HEK293 (cell line): ENCODE measurements at regions not wholly inside any gene's neighbourhood (a gene's known extent, or its start where the extent isn't known, plus 50 kb on each side); places are given as distances from the start of the nearest gene placed in this dataset.
A peak's percentile ranks its signal among the peaks of the same experiment; 100 is the strongest.

Experiments used
- CTCF ChIA-PET: fragments of 350-600 bp; formaldehyde crosslinking; extraction: SDS; loops from one replicate; lab custom pipeline; 2021; ENCODE audit warnings: antibody characterized with exemption; lab: Yijun Ruan, JAX
- POLR2A ChIA-PET: fragments of 300-600 bp; formaldehyde crosslinking; extraction: SDS; loops from one replicate; lab custom pipeline; 2020; ENCODE audit warnings: antibody characterized with exemption, inconsistent platforms; lab: Yijun Ruan, JAX
- H3K27ac ChIP-seq: fragments of 200-500 bp; sonication (Bioruptor generic); 2 replicates; pipeline ENCODE4 v1.5.1; 2014; ENCODE audit warnings: low read depth, low read length, control low read depth, inconsistent platforms; ENCODE audit errors: extremely low read depth
- H3K36me3 ChIP-seq, 2 experiments: fragments of 200-500 bp in 1 of 2; sonication (Bioruptor generic) in 1 of 2; 1 replicate in 1 of 2; 2 replicates in 1 of 2; pipeline ENCODE4 v1.5.1; 2014 to 2017; ENCODE audit warnings: inconsistent platforms in 2 of 2, low read length in 2 of 2; ENCODE audit not compliant: control insufficient read depth in 2 of 2, insufficient read depth in 1 of 2
- H3K4me1 ChIP-seq: fragments of 200-500 bp; sonication (Bioruptor generic); 2 replicates; pipeline ENCODE4 v1.5.1; 2014; ENCODE audit warnings: mild to moderate bottlenecking, low read length, inconsistent platforms; ENCODE audit not compliant: control insufficient read depth, insufficient read depth
- H3K4me3 ChIP-seq: 2 replicates; pipeline ENCODE4 v1.5.1; 2011; ENCODE audit warnings: low read depth, mild to moderate bottlenecking, control low read depth, low read length, moderate library complexity
- H3K9me3 ChIP-seq: fragments of 200-500 bp; sonication (Bioruptor generic); 2 replicates; pipeline ENCODE4 v1.5.1; 2014; ENCODE audit warnings: low read depth, low read length, inconsistent platforms; ENCODE audit not compliant: control insufficient read depth, insufficient read depth
- GLI4 ChIP-seq: fragments of 450-650 bp; formaldehyde crosslinking; IDR thresholded peaks from 2 replicates; pipeline ENCODE4 v1.5.1; 2016; ENCODE audit warnings: missing biosample characterization, missing genetic modification characterization
- GLIS1 ChIP-seq: fragments of 450-650 bp; formaldehyde crosslinking; IDR thresholded peaks from 2 replicates; pipeline ENCODE4 v1.5.1; 2016; ENCODE audit warnings: missing biosample characterization, missing genetic modification characterization
- KLF16 ChIP-seq: fragments of 450-650 bp; formaldehyde crosslinking; IDR thresholded peaks from 2 replicates; pipeline ENCODE4 v1.5.1; 2017; ENCODE audit warnings: missing biosample characterization, missing genetic modification characterization
- PATZ1 ChIP-seq: fragments of 450-650 bp; formaldehyde crosslinking; IDR thresholded peaks from 2 replicates; pipeline ENCODE4 v1.5.1; 2016; ENCODE audit warnings: missing biosample characterization, missing genetic modification characterization
- TSHZ1 ChIP-seq: fragments of 450-650 bp; formaldehyde crosslinking; IDR thresholded peaks from 2 replicates; pipeline ENCODE4 v1.5.1; 2016; ENCODE audit warnings: missing biosample characterization, missing genetic modification characterization, borderline replicate concordance
- ZBTB11 ChIP-seq: fragments of 450-650 bp; formaldehyde crosslinking; conservative IDR thresholded peaks from 2 replicates; pipeline ENCODE4 v1.5.1; 2016; ENCODE audit warnings: low read depth, missing biosample characterization, missing genetic modification characterization
- ZBTB21 ChIP-seq: fragments of 450-650 bp; formaldehyde crosslinking; IDR thresholded peaks from 2 replicates; pipeline ENCODE4 v1.5.1; 2017; ENCODE audit warnings: missing biosample characterization, missing genetic modification characterization
- ZEB2 ChIP-seq: fragments of 450-650 bp; formaldehyde crosslinking; IDR thresholded peaks from 2 replicates; pipeline ENCODE4 v1.5.1; 2016; ENCODE audit warnings: missing biosample characterization, missing genetic modification characterization
- ZFP37 ChIP-seq: fragments of 450-650 bp; formaldehyde crosslinking; IDR thresholded peaks from 2 replicates; pipeline ENCODE4 v1.5.1; 2016; ENCODE audit warnings: missing biosample characterization, missing genetic modification characterization
- ZNF132 ChIP-seq: fragments of 450-650 bp; formaldehyde crosslinking; IDR thresholded peaks from 2 replicates; pipeline ENCODE4 v1.5.1; 2017; ENCODE audit warnings: missing biosample characterization, missing genetic modification characterization, borderline replicate concordance
- ZNF394 ChIP-seq: fragments of 450-650 bp; formaldehyde crosslinking; IDR thresholded peaks from 2 replicates; pipeline ENCODE4 v1.5.1; 2016; ENCODE audit warnings: missing biosample characterization, missing genetic modification characterization, mild to moderate bottlenecking, moderate library complexity, borderline replicate concordance
- ZNF426 ChIP-seq: fragments of 450-650 bp; formaldehyde crosslinking; IDR thresholded peaks from 2 replicates; pipeline ENCODE4 v1.5.1; 2017; ENCODE audit warnings: missing biosample characterization, missing genetic modification characterization, mild to moderate bottlenecking, inconsistent platforms, moderate library complexity
- ZNF624 ChIP-seq: fragments of 450-650 bp; formaldehyde crosslinking; IDR thresholded peaks from 2 replicates; pipeline ENCODE4 v1.5.1; 2017; ENCODE audit warnings: missing biosample characterization, missing genetic modification characterization
- TF ChIP-seq, protein P1 (sequence below): fragments of 450-650 bp; formaldehyde crosslinking; IDR thresholded peaks from 2 replicates; pipeline ENCODE4 v1.5.1; 2016; ENCODE audit warnings: missing biosample characterization, missing genetic modification characterization
- TF ChIP-seq, protein P2 (sequence below): fragments of 450-650 bp; formaldehyde crosslinking; IDR thresholded peaks from 2 replicates; pipeline ENCODE4 v1.5.1; 2016; ENCODE audit warnings: missing biosample characterization, missing genetic modification characterization
- TF ChIP-seq, protein P3 (sequence below): fragments of 450-650 bp; formaldehyde crosslinking; IDR thresholded peaks from 2 replicates; pipeline ENCODE4 v1.5.1; 2017; ENCODE audit warnings: missing biosample characterization, missing genetic modification characterization

- ChIA-PET POLR2A (no interaction called here), CTCF (interaction anchor here (0.6 kb wide), 1 partner anchor 354 kb away, joined by 3 read pairs; no protein-coding TSS in a partner anchor)
- no peak for TF ChIP-seq ZNF624 (tag by site-specific recombination)
- TF ChIP-seq GLI4 (tag by site-specific recombination): no peak
- peak; percentile 57 for TF ChIP-seq GLIS1 (tag by site-specific recombination)
- Histone ChIP-seq H3K36me3 (no peaks in the 10 kb centered on the region), H3K9me3 (no peaks in the 10 kb centered on the region), H3K4me1 (no peaks in the 10 kb centered on the region), H3K4me3 (no peak overlapping the region), H3K27ac (no peak overlapping the region)
These were observed 229.6 kb upstream of the C1orf174 start for GRCh38 chr1:4129693-4130092.

GRCh38 chr1:4130096-4130495 is 230.0 kb upstream of the C1orf174 start:
- POLR2A ChIA-PET: no interaction called here
- Histone ChIP-seq H3K4me3 (no peak overlapping the region), H3K27ac (no peak overlapping the region), H3K36me3 (no peaks in the 10 kb centered on the region), H3K9me3 (no peaks in the 10 kb centered on the region), H3K4me1 (no peaks in the 10 kb centered on the region)
- TF ChIP-seq ZFP37: no peak
- TF ChIP-seq ZBTB11 (tag by site-specific recombination): no peak
- TF ChIP-seq, protein P1, sequence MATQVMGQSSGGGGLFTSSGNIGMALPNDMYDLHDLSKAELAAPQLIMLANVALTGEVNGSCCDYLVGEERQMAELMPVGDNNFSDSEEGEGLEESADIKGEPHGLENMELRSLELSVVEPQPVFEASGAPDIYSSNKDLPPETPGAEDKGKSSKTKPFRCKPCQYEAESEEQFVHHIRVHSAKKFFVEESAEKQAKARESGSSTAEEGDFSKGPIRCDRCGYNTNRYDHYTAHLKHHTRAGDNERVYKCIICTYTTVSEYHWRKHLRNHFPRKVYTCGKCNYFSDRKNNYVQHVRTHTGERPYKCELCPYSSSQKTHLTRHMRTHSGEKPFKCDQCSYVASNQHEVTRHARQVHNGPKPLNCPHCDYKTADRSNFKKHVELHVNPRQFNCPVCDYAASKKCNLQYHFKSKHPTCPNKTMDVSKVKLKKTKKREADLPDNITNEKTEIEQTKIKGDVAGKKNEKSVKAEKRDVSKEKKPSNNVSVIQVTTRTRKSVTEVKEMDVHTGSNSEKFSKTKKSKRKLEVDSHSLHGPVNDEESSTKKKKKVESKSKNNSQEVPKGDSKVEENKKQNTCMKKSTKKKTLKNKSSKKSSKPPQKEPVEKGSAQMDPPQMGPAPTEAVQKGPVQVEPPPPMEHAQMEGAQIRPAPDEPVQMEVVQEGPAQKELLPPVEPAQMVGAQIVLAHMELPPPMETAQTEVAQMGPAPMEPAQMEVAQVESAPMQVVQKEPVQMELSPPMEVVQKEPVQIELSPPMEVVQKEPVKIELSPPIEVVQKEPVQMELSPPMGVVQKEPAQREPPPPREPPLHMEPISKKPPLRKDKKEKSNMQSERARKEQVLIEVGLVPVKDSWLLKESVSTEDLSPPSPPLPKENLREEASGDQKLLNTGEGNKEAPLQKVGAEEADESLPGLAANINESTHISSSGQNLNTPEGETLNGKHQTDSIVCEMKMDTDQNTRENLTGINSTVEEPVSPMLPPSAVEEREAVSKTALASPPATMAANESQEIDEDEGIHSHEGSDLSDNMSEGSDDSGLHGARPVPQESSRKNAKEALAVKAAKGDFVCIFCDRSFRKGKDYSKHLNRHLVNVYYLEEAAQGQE: no peak
- TF ChIP-seq PATZ1: no peak
- TF ChIP-seq ZBTB21 (tag by site-specific recombination): no peak
- TF ChIP-seq, protein P2, sequence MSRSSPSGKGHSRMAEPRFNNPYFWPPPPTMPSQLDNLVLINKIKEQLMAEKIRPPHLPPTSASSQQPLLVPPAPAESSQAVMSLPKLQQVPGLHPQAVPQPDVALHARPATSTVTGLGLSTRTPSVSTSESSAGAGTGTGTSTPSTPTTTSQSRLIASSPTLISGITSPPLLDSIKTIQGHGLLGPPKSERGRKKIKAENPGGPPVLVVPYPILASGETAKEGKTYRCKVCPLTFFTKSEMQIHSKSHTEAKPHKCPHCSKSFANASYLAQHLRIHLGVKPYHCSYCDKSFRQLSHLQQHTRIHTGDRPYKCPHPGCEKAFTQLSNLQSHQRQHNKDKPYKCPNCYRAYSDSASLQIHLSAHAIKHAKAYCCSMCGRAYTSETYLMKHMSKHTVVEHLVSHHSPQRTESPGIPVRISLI (tag by site-specific recombination): no peak
- CTCF ChIA-PET: interaction anchor here (0.6 kb wide), 1 partner anchor 354 kb away, joined by 3 read pairs; no protein-coding TSS in a partner anchor

- Histone ChIP-seq H3K4me3 (no peak overlapping the region), H3K4me1 (no peaks in the 10 kb centered on the region), H3K9me3 (no peaks in the 10 kb centered on the region), H3K36me3 (no peaks in the 10 kb centered on the region), H3K27ac (no peak overlapping the region)
- POLR2A ChIA-PET: no interaction called here
- CTCF ChIA-PET: no interaction called here
- TF ChIP-seq ZNF426 (tag by site-specific recombination): no peak
- no peak for TF ChIP-seq ZEB2
- no peak for TF ChIP-seq ZNF132 (tag by site-specific recombination)
- no peak for TF ChIP-seq TSHZ1
- TF ChIP-seq, protein P3, sequence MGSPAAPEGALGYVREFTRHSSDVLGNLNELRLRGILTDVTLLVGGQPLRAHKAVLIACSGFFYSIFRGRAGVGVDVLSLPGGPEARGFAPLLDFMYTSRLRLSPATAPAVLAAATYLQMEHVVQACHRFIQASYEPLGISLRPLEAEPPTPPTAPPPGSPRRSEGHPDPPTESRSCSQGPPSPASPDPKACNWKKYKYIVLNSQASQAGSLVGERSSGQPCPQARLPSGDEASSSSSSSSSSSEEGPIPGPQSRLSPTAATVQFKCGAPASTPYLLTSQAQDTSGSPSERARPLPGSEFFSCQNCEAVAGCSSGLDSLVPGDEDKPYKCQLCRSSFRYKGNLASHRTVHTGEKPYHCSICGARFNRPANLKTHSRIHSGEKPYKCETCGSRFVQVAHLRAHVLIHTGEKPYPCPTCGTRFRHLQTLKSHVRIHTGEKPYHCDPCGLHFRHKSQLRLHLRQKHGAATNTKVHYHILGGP (tag by site-specific recombination): no peak
- TF ChIP-seq ZNF394 (tag by site-specific recombination): no peak
- TF ChIP-seq KLF16 (tag by site-specific recombination): no peak
These were observed 231.7 kb upstream of the C1orf174 start for GRCh38 chr1:4131734-4132133.
